HPDE6-E6E7 (cell line): ENCODE measurements at regions not wholly inside any gene's neighbourhood (a gene's known extent, or its start where the extent isn't known, plus 50 kb on each side); places are given as distances from the start of the nearest gene placed in this dataset.
"Not testable (repeated sequence)": the region's sequence is repeated elsewhere in the genome, so short reads cannot be mapped to it uniquely, and the experiment has no call there.

ENCODE experiments used
- DNase-seq: peaks from one replicate; pipeline ENCODE4 v3.0.0; 2011; ENCODE audit warnings: missing footprints; ENCODE audit errors: extremely low spot score

- DNase-seq = no peak
Measured at GRCh38 chr16:72657164-72657563, 390.8 kb downstream of the ZFHX3 start.

- no peak for DNase-seq
Measured at GRCh38 chr16:72654535-72654934, 393.4 kb downstream of the ZFHX3 start.

GRCh38 chr16:72649254-72649944 is 398.5 kb downstream of the ZFHX3 start:
- DNase-seq = no peak

- no peak for DNase-seq
Measured at GRCh38 chr16:72646615-72647014, 401.3 kb downstream of the ZFHX3 start.

- DNase-seq = no peak
Measured at GRCh38 chr16:72645538-72645937, 402.4 kb downstream of the ZFHX3 start.

- DNase-seq = no peak
Measured at GRCh38 chr16:72644911-72645310, 403.0 kb downstream of the ZFHX3 start.

- no peak for DNase-seq
Measured at GRCh38 chr16:72639494-72639893, 408.4 kb downstream of the ZFHX3 start.

GRCh38 chr16:72637306-72637705 is 410.6 kb downstream of the ZFHX3 start:
- peak; percentile 5 for DNase-seq

GRCh38 chr16:72635694-72636093 is 412.2 kb downstream of the ZFHX3 start:
- no peak for DNase-seq

GRCh38 chr16:72635104-72635503 is 412.8 kb downstream of the ZFHX3 start:
- DNase-seq = no peak

GRCh38 chr16:72627182-72627896 is 420.6 kb downstream of the ZFHX3 start:
- DNase-seq = not testable (repeated sequence)

- no peak for DNase-seq
Measured at GRCh38 chr16:72626623-72627022, 421.3 kb downstream of the ZFHX3 start.

GRCh38 chr16:72621651-72622050 is 426.3 kb downstream of the ZFHX3 start:
- no peak for DNase-seq

- no peak for DNase-seq
Measured at GRCh38 chr16:72620853-72621252, 427.1 kb downstream of the ZFHX3 start.

- DNase-seq = no peak
Measured at GRCh38 chr16:72620348-72620747, 427.6 kb downstream of the ZFHX3 start.

- DNase-seq = no peak
Measured at GRCh38 chr16:72615856-72616255, 432.1 kb downstream of the ZFHX3 start.

- DNase-seq = no peak
Measured at GRCh38 chr16:72612718-72613117, 435.2 kb downstream of the ZFHX3 start.

- DNase-seq = no peak
Measured at GRCh38 chr16:72612256-72612655, 435.7 kb downstream of the ZFHX3 start.

- no peak for DNase-seq
Measured at GRCh38 chr16:72609933-72610332, 438.0 kb upstream of the PMFBP1 start.

- no peak for DNase-seq
Measured at GRCh38 chr16:72609066-72609465, 437.1 kb upstream of the PMFBP1 start.

GRCh38 chr16:72604375-72604774 is 432.4 kb upstream of the PMFBP1 start:
- no peak for DNase-seq

- no peak for DNase-seq
Measured at GRCh38 chr16:72602499-72602898, 430.5 kb upstream of the PMFBP1 start.

GRCh38 chr16:72598696-72599095 is 426.7 kb upstream of the PMFBP1 start:
- DNase-seq = no peak
